K562 (cell line): ENCODE measurements at regions not wholly inside any gene's neighbourhood (a gene's known extent, or its start where the extent isn't known, plus 50 kb on each side); places are given as distances from the start of the nearest gene placed in this dataset.

Experiments used
- ATAC-seq: fragments of 200-7000 bp; cut with Tn5 transposase; 3 replicates; pipeline ENCODE4 v1.9.1; 2020; ENCODE audit warnings: moderate library complexity
- BruUV-seq: library from RNA; stranded (reverse); fragments of 400-500 nt; replicated peaks from 2 replicates; lab custom pipeline; 2021; lab: Mats Ljungman, UMichigan
- CTCF ChIA-PET: fragments of 300-600 bp; formaldehyde crosslinking; extraction: SDS; loops from one replicate; lab custom pipeline; 2021; ENCODE audit warnings: low intra/inter-chr PET ratio; lab: Yijun Ruan, JAX
- POLR2A ChIA-PET: fragments of 300-600, 350-650 bp; sonication (Branson Sonifier 250); formaldehyde crosslinking; extraction: SDS; loops from one replicate; lab custom pipeline; 2021; ENCODE audit warnings: antibody characterized with exemption, inconsistent platforms; lab: Yijun Ruan, JAX
- DNase-seq, 4 experiments: peaks; one replicate each; pipeline versions ENCODE4 v3.0.0 to v3.0.0-alpha.2; 2011 to 2018; ENCODE audit warnings: low spot score in 3 of 4, mixed read lengths in 3 of 4; ENCODE audit errors: extremely low read depth in 1 of 4
- FAIRE-seq: peaks from 2 replicates; lab custom pipeline; 2011; peaks lifted over from hg19 to GRCh38; lab: Jason Lieb, UNC
- H2AFZ ChIP-seq: 2 replicates; pipeline ENCODE4 v1.6.0; 2011; ENCODE audit warnings: low read depth, low read length, control low read depth, inconsistent platforms
- H3K27ac ChIP-seq: fragments of 200-600 bp; 3 replicates; pipeline ENCODE4 v1.8.0; 2011; ENCODE audit warnings: low read depth, mild to moderate bottlenecking, control low read depth, inconsistent platforms, low read length, moderate library complexity, mixed read lengths; ENCODE audit errors: extremely low read depth
- H3K27me3 ChIP-seq, 2 experiments: fragments of 300-600 bp in 1 of 2; 2 replicates in 1 of 2; 3 replicates in 1 of 2; pipeline versions ENCODE4 v1.6.0 to v1.8.0; 2011; ENCODE audit warnings: inconsistent platforms in 2 of 2, low read length in 2 of 2, mild to moderate bottlenecking in 1 of 2, mixed read lengths in 1 of 2, moderate library complexity in 1 of 2; ENCODE audit not compliant: control insufficient read depth in 2 of 2, insufficient read depth in 2 of 2
- H3K36me3 ChIP-seq: fragments of 300-600 bp; 3 replicates; pipeline ENCODE4 v1.8.0; 2011; ENCODE audit warnings: mild to moderate bottlenecking, low read length, inconsistent platforms; ENCODE audit not compliant: control insufficient read depth, insufficient read depth
- H3K4me1 ChIP-seq, 2 experiments: fragments of 200-600 bp in 1 of 2; replicated peaks in 1 of 2; 2 replicates in 1 of 2; 3 replicates in 1 of 2; pipeline versions ENCODE4 v1.5.1 to v1.8.0; 2011; ENCODE audit warnings: inconsistent platforms in 2 of 2, low read length in 2 of 2, mild to moderate bottlenecking in 1 of 2, mixed read lengths in 1 of 2, moderate library complexity in 1 of 2; ENCODE audit not compliant: control insufficient read depth in 2 of 2, insufficient read depth in 2 of 2
- H3K4me2 ChIP-seq: 2 replicates; pipeline ENCODE4 v1.6.1; 2011; ENCODE audit warnings: low read length, control low read depth, inconsistent platforms, mixed read lengths; ENCODE audit not compliant: insufficient read depth
- H3K4me3 ChIP-seq: fragments of 200-600 bp; sonication (generic), shearing (Covaris generic); 2 replicates; pipeline ENCODE4 v1.5.1; 2016; ENCODE audit warnings: control low read depth, inconsistent platforms
- H3K79me2 ChIP-seq: fragments of 200-600 bp; 3 replicates; pipeline ENCODE4 v1.8.0; 2011; ENCODE audit warnings: low read length, inconsistent platforms; ENCODE audit not compliant: control insufficient read depth, insufficient read depth
- H3K9ac ChIP-seq, 2 experiments: 2 replicates each; pipeline versions ENCODE4 v1.6.0 to v1.6.1; 2011; ENCODE audit warnings: low read depth in 2 of 2, low read length in 2 of 2, control low read depth in 1 of 2, inconsistent platforms in 1 of 2, mild to moderate bottlenecking in 1 of 2, mixed read lengths in 1 of 2; ENCODE audit not compliant: insufficient read depth in 1 of 2
- H3K9me1 ChIP-seq: one replicate; pipeline ENCODE4 v1.6.0; 2011; ENCODE audit warnings: inconsistent platforms, mild to moderate bottlenecking, low read length, moderate library complexity; ENCODE audit not compliant: control insufficient read depth, insufficient read depth
- H3K9me3 ChIP-seq: replicated peaks from 2 replicates; pipeline ENCODE4 v1.5.1; 2011; ENCODE audit warnings: low read depth, low read length, inconsistent platforms; ENCODE audit not compliant: control insufficient read depth, insufficient read depth
- H4K20me1 ChIP-seq: replicated peaks from 2 replicates; pipeline ENCODE4 v1.6.1; 2011; ENCODE audit warnings: low read length, inconsistent platforms, mixed read lengths; ENCODE audit not compliant: control insufficient read depth, insufficient read depth
- C11orf30 ChIP-seq: fragments of 450-650 bp; IDR thresholded peaks from 2 replicates; pipeline ENCODE4 v1.6.1; 2016; ENCODE audit warnings: low read depth, mild to moderate bottlenecking
- DNMT1 ChIP-seq: fragments of 450-650 bp; IDR thresholded peaks from 2 replicates; pipeline ENCODE4 v1.6.1; 2016; ENCODE audit warnings: antibody characterized with exemption, mild to moderate bottlenecking
- HOXB6 ChIP-seq: fragments of 250-450 bp; sonication (Bioruptor Pico); IDR thresholded peaks from 2 replicates; pipeline ENCODE4 v1.5.1; 2022; ENCODE audit warnings: mild to moderate bottlenecking, borderline replicate concordance
- JUNB ChIP-seq: fragments of 450-650 bp; formaldehyde crosslinking; conservative IDR thresholded peaks from 2 replicates; pipeline ENCODE4 v1.4.0; 2020; ENCODE audit warnings: mild to moderate bottlenecking
- KDM5B ChIP-seq: fragments of 200-600 bp; sonication (generic); IDR thresholded peaks from 2 replicates; pipeline ENCODE4 v1.6.1; 2012; ENCODE audit warnings: low read depth, mild to moderate bottlenecking, moderate library complexity, low read length, control low read depth, inconsistent platforms; ENCODE audit not compliant: insufficient replicate concordance
- MAFF ChIP-seq: IDR thresholded peaks from 2 replicates; pipeline ENCODE4 v1.6.1; 2012; ENCODE audit warnings: low read length, improper control_type of control experiment
- MAFG ChIP-seq: fragments of 450-650 bp; conservative IDR thresholded peaks from 2 replicates; pipeline ENCODE4 v1.6.1; 2016; ENCODE audit warnings: missing genetic modification characterization, missing compliant biosample characterization
- RBM34 ChIP-seq: fragments of 200-400 bp; formaldehyde crosslinking; IDR thresholded peaks from 2 replicates; pipeline ENCODE4 v1.6.1; 2018; ENCODE audit warnings: low read length, borderline replicate concordance; ENCODE audit not compliant: insufficient read depth
- RERE ChIP-seq: sonication (generic); formaldehyde crosslinking; IDR thresholded peaks from 2 replicates; pipeline ENCODE4 v1.8.0; 2023; ENCODE audit warnings: missing genetic modification reagents, mild to moderate bottlenecking, borderline replicate concordance
- SIX5 ChIP-seq, 2 experiments: IDR thresholded peaks; 2 replicates each; pipeline ENCODE4 v1.6.1; 2011; ENCODE audit warnings: low read length in 2 of 2, borderline replicate concordance in 1 of 2, low read depth in 1 of 2, mild to moderate bottlenecking in 1 of 2, moderate library complexity in 1 of 2; ENCODE audit not compliant: insufficient read depth in 1 of 2
- SRF ChIP-seq, 2 experiments: fragments of 250-450, 450-650 bp in 1 of 2; sonication (Bioruptor Pico) in 1 of 2; sonication (generic) in 1 of 2; formaldehyde crosslinking; IDR thresholded peaks; 2 replicates each; pipeline versions ENCODE4 v1.5.0 to v1.5.1; 2020 to 2022; ENCODE audit warnings: mild to moderate bottlenecking in 1 of 2, missing genetic modification reagents in 1 of 2
- ZNF316 ChIP-seq: fragments of 450-650 bp; IDR thresholded peaks from 2 replicates; pipeline ENCODE4 v1.6.1; 2016
- ZNF592 ChIP-seq: fragments of 450-650 bp; IDR thresholded peaks from 2 replicates; pipeline ENCODE4 v1.6.1; 2017; ENCODE audit warnings: antibody characterized with exemption, mild to moderate bottlenecking
- whole genome bisulfite sequencing: fragments of 100-300 bp; shearing (Covaris generic); methylation state at CpG from one replicate; pipeline ENCODE4 v1.1.6; 2016; ENCODE audit warnings: low coverage, mixed read lengths; ENCODE audit not compliant: insufficient coverage; ENCODE audit errors: missing lambda C conversion rate; 5-methylcytosine and 5-hydroxymethylcytosine counted together
- in situ Hi-C: fragments of 300-500 bp; cut with MboI; formaldehyde crosslinking; loops from 4 replicates; pipeline ENCODE4 v1.15.0; 2018; ENCODE audit warnings: inconsistent platforms, mixed read lengths
- intact Hi-C: fragments of 100-400 bp; cut with micrococcal nuclease; formaldehyde crosslinking; loops from 2 replicates; pipeline ENCODE4 v1.14.2; 2022

GRCh38 chr10:3268025-3268424, 95.4 kb upstream of the PITRM1 start:
- no peak for FAIRE-seq
- H2AFZ ChIP-seq = no peak overlapping the region
- H3K4me1 ChIP-seq = no peaks in the 10 kb centered on the region
- no peaks in the 10 kb centered on the region for H4K20me1 ChIP-seq
- whole genome bisulfite sequencing = 1% methylated on average over 6 of the region's 6 CpGs
- no peaks in the 10 kb centered on the region for H3K79me2 ChIP-seq
- H3K36me3 ChIP-seq = no peaks in the 10 kb centered on the region
- H3K4me2 ChIP-seq = no peak overlapping the region
- H3K9me1 ChIP-seq = no peaks in the 10 kb centered on the region
- no peak for DNase-seq
- no peaks in the 10 kb centered on the region for H3K9me3 ChIP-seq
- no peak overlapping the region for H3K9ac ChIP-seq
- intact Hi-C loops = no loop called here
- POLR2A ChIA-PET = interaction anchor here (0.8 to 1.2 kb wide), 2 partner anchors 55 to 58 kb away, joined by 3 read pairs; no protein-coding TSS in a partner anchor
- BruUV-seq = no TSS peak
- no peak overlapping the region for H3K4me3 ChIP-seq
- H3K27me3 ChIP-seq = peaks cover 49 to 64% of the 10 kb centered on the region in 2 experiments
- no peak overlapping the region for H3K27ac ChIP-seq
- CTCF ChIA-PET = no interaction called here
- in situ Hi-C loops = no loop called here
- ATAC-seq = no peak
- TF ChIP-seq MAFG (tag) (peak; percentile 37), ZNF592 (no peak), C11orf30 (peak; percentile 61), DNMT1 (no peak), RERE (no peak), JUNB (CRISPR knock-in tag) (no peak), SIX5 (IDR thresholded peaks at IDR 0.05; ENCODE audit: borderline replicate concordance in 1 of 2, insufficient read depth in 1 of 2, low read depth in 1 of 2, low read length in 2 of 2) (no peak), ZNF316 (peak; percentile 61), KDM5B (no peak), SRF (CRISPR knock-in tag; IDR thresholded peaks at IDR 0.05) (no peak), HOXB6 (no peak), MAFF (0 out of 2 replicates have a peak, but pooled peaks have one; percentile 30), RBM34 (no peak)
